Heart right ventricle (tissue), 16 donors: ENCODE measurements at regions not wholly inside any gene's neighbourhood (a gene's known extent, or its start where the extent isn't known, plus 50 kb on each side); places are given as distances from the start of the nearest gene placed in this dataset.

ENCODE experiments used
- ATAC-seq, 8 donors: fragments of 200-7000 bp; cut with Tn5 transposase; one replicate each; pipeline ENCODE4 v1.9.1; 2020; ENCODE audit warnings: mild to moderate bottlenecking in 8 of 8, moderate library complexity in 8 of 8, moderate number of reproducible peaks in 1 of 8
- DNase-seq, 2 donors: peaks; one replicate each; pipeline ENCODE4 v3.0.0-alpha.2; 2020
- H3K27ac ChIP-seq, 10 donors: fragments of 200-600 bp; sonication (generic) in 2 of 10; one replicate each; pipeline versions ENCODE4 v1.5.0 to v1.8.0; 2020 to 2022; ENCODE audit warnings: mild to moderate bottlenecking in 3 of 10
- H3K27me3 ChIP-seq, 7 donors: fragments of 200-600 bp; one replicate each; pipeline ENCODE4 v1.8.0; 2021 to 2022; ENCODE audit warnings: mild to moderate bottlenecking in 2 of 7
- H3K36me3 ChIP-seq, 9 donors: fragments of 200-600 bp; sonication (generic) in 1 of 9; one replicate each; pipeline versions ENCODE4 v1.5.0 to v1.8.0; 2020 to 2022; ENCODE audit warnings: mild to moderate bottlenecking in 2 of 9
- H3K4me1 ChIP-seq, 9 donors: fragments of 200-600 bp; sonication (generic) in 1 of 9; one replicate each; pipeline versions ENCODE4 v1.5.0 to v1.8.0; 2020 to 2022; ENCODE audit warnings: mild to moderate bottlenecking in 4 of 9
- H3K4me3 ChIP-seq, 10 donors: fragments of 200-600 bp; sonication (generic) in 2 of 10; one replicate each; pipeline versions ENCODE4 v1.5.0 to v1.8.0; 2020 to 2022; ENCODE audit warnings: mild to moderate bottlenecking in 7 of 10, moderate library complexity in 2 of 10
- H3K9me3 ChIP-seq, 11 donors: fragments of 200-600 bp in 10 of 11; sonication (generic) in 2 of 11; one replicate each; pipeline versions ENCODE4 v1.5.0 to v1.8.0; 2013 to 2022; ENCODE audit warnings: mild to moderate bottlenecking in 2 of 11, control low read depth in 1 of 11, moderate library complexity in 1 of 11
- CTCF ChIP-seq, 9 donors: fragments of 200-600 bp; sonication (generic) in 2 of 9; IDR thresholded peaks; one replicate each; pipeline versions ENCODE4 v1.5.0 to v1.8.0; 2021 to 2022; ENCODE audit warnings: antibody characterized with exemption in 9 of 9, mild to moderate bottlenecking in 5 of 9, moderate library complexity in 1 of 9
- WGBS, 2 donors: extraction: QIAGEN DNeasy Blood & Tissue Kit; methylation state at CpG; one replicate each; pipeline ENCODE4 v1.1.7; 2013; ENCODE audit warnings: inconsistent platforms in 1 of 2; 5-methylcytosine and 5-hydroxymethylcytosine counted together
- intact Hi-C, 10 donors: fragments of 100-400 bp; cut with DNase I; formaldehyde crosslinking; loops; one replicate each; pipeline versions ENCODE4 v1.11.1 to v1.14.2; 2022
- donor health status: Arrhythmogenic right ventricular cardiomyopathy.
- donor health status: ischemic (EF 13 %, LVEDD 7.1; RV severe dilation, severe dysfunction).
- donor health status: healthy with polysubstance abuse.
- donor health status: DM: no; HTN: yes; CAD: no.
- donor health status: DM: no; HTN: no; CAD: no.
- donor health status: ischemic (EF 25% LVEDD 6.9; RV normal size, moderate dysfunction).
- donor health status: ischemic (EF 25% LVEDD 5.7; RV mildly dilated, moderate dysfunction).
- donor health status: healthy.
- donor health status: DM: yes; HTN: yes; CAD: no.
- donor health status: Ischemic cardiomyopathy.
- donor health status: ischemic (EF 35%, LVEDD 5.7; RV mildly dilated, moderate dysfunction).
- donor health status: nonischemic (EF 11% LVEDD 7.7; RV severe dilation, severe dysfunction).
- donor health status: DM: yes; HTN: yes; CAD: no.
- donor health status: PGD.
- donor health status: ischemic (EF 29% LVEDD 5.4; RV normal size, mild dysfunction).
- donor health status: nonischemic (EF 23%, LVEDD 6.1; RV moderate dilation, normal function).

GRCh38 chr1:38258085-38258627 is 211.6 kb upstream of the POU3F1 start:
- Histone ChIP-seq H3K9me3 (peaks cover 0 to 15% (median 4%) of the 10 kb centered on the region in 11 donors), H3K27me3 (peaks cover 0 to 64% (median 36%) of the 10 kb centered on the region in 7 donors), H3K4me3 (no peak overlapping the region), H3K36me3 (no peaks in the 10 kb centered on the region), H3K27ac (no peak overlapping the region), H3K4me1 (no peaks in the 10 kb centered on the region)
- no peak for DNase-seq
- no peak for TF ChIP-seq CTCF (IDR thresholded peaks at IDR 0.05)
- no peak for ATAC-seq
- 87 to 92% methylated on average over 16 of the region's 16 CpGs for WGBS, 2 donors
- intact Hi-C loops: no loop called here

- 70 to 75% methylated on average over 6 of the region's 6 CpGs for WGBS, 2 donors
- intact Hi-C loops: no loop called here
- peaks cover 0 to 62% (median 36%) of the 10 kb centered on the region in 7 donors for H3K27me3 ChIP-seq
- no peak overlapping the region for H3K4me3 ChIP-seq
- ATAC-seq (no peak), DNase-seq (no peak)
- no peak for TF ChIP-seq CTCF (IDR thresholded peaks at IDR 0.05)
- no peaks in the 10 kb centered on the region for H3K36me3 ChIP-seq
- H3K9me3 ChIP-seq: peaks cover 0 to 15% (median 4%) of the 10 kb centered on the region in 11 donors
- H3K27ac ChIP-seq: no peak overlapping the region
- no peaks in the 10 kb centered on the region for H3K4me1 ChIP-seq
Observed at GRCh38 chr1:38257374-38257773, 210.8 kb upstream of the POU3F1 start.

GRCh38 chr1:38256072-38256471 is 209.5 kb upstream of the POU3F1 start:
- intact Hi-C loops: no loop called here
- no peak for TF ChIP-seq CTCF (IDR thresholded peaks at IDR 0.05)
- H3K4me1 ChIP-seq: no peaks in the 10 kb centered on the region
- ATAC-seq (no peak), DNase-seq (no peak)
- WGBS, 2 donors: 31 to 46% methylated on average over 9 of the region's 9 CpGs
- no peaks in the 10 kb centered on the region for H3K36me3 ChIP-seq
- no peak overlapping the region for H3K4me3 ChIP-seq
- H3K27ac ChIP-seq: no peak overlapping the region
- peaks cover 0 to 15% (median 4%) of the 10 kb centered on the region in 11 donors for H3K9me3 ChIP-seq
- peaks cover 0 to 50% (median 25%) of the 10 kb centered on the region in 7 donors for H3K27me3 ChIP-seq

GRCh38 chr1:38253314-38253713 is 206.7 kb upstream of the POU3F1 start:
- intact Hi-C loops: no loop called here

More at GRCh38 chr1:38253314-38253713, 206.7 kb upstream of the POU3F1 start:
- Histone ChIP-seq H3K9me3 (peaks cover 0 to 5% (median 0%) of the 10 kb centered on the region in 11 donors), H3K27me3 (peaks cover 0 to 57% (median 26%) of the 10 kb centered on the region in 7 donors), H3K36me3 (no peaks in the 10 kb centered on the region), H3K4me3 (no peak overlapping the region), H3K27ac (no peak overlapping the region), H3K4me1 (no peaks in the 10 kb centered on the region)
- DNase-seq (no peak), ATAC-seq (no peak)
- no peak for TF ChIP-seq CTCF (IDR thresholded peaks at IDR 0.05)
- 69 to 95% methylated on average over 2 of the region's 2 CpGs for WGBS, 2 donors
